PC-3 (cell line): ENCODE measurements at regions not wholly inside any gene's neighbourhood (a gene's known extent, or its start where the extent isn't known, plus 50 kb on each side); places are given as distances from the start of the nearest gene placed in this dataset.

ENCODE experiments used
- EZH2phosphoT487 ChIP-seq: fragments of 300-600 bp; sonication (generic); IDR thresholded peaks from 2 replicates; pipeline ENCODE4 v1.6.1; 2018; ENCODE audit warnings: mild to moderate bottlenecking, antibody characterized with exemption, low read length, borderline replicate concordance
- TF ChIP-seq, protein P1 (sequence below): fragments of 300-600 bp; sonication (generic); conservative IDR thresholded peaks from 2 replicates; pipeline ENCODE4 v1.5.1; 2017; ENCODE audit warnings: antibody characterized with exemption, low read depth, mild to moderate bottlenecking, low read length

- TF ChIP-seq, protein P1, sequence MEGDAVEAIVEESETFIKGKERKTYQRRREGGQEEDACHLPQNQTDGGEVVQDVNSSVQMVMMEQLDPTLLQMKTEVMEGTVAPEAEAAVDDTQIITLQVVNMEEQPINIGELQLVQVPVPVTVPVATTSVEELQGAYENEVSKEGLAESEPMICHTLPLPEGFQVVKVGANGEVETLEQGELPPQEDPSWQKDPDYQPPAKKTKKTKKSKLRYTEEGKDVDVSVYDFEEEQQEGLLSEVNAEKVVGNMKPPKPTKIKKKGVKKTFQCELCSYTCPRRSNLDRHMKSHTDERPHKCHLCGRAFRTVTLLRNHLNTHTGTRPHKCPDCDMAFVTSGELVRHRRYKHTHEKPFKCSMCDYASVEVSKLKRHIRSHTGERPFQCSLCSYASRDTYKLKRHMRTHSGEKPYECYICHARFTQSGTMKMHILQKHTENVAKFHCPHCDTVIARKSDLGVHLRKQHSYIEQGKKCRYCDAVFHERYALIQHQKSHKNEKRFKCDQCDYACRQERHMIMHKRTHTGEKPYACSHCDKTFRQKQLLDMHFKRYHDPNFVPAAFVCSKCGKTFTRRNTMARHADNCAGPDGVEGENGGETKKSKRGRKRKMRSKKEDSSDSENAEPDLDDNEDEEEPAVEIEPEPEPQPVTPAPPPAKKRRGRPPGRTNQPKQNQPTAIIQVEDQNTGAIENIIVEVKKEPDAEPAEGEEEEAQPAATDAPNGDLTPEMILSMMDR: no peak
- TF ChIP-seq EZH2phosphoT487: no peak
Observed at GRCh38 chr3:64818196-64818595, 130.4 kb upstream of the ADAMTS9 start.
